WTC11 (cell line): ENCODE measurements at regions not wholly inside any gene's neighbourhood (a gene's known extent, or its start where the extent isn't known, plus 50 kb on each side); places are given as distances from the start of the nearest gene placed in this dataset.

Experiments
- ATAC-seq: fragments of 200-7000 bp; cut with Tn5 transposase; 2 replicates; pipeline ENCODE4 v1.10.0; 2021; ENCODE audit warnings: mild to moderate bottlenecking, moderate library complexity
- CTCF ChIA-PET: fragments of 300-600 bp; sonication (Branson Sonifier 250); formaldehyde crosslinking; loops from one replicate; lab custom pipeline; 2021; ENCODE audit warnings: antibody characterized with exemption; lab: Charles Lee
- POLR2A ChIA-PET: fragments of 350-600 bp; sonication (Branson Sonifier 250); formaldehyde crosslinking; loops from one replicate; lab custom pipeline; 2021; ENCODE audit warnings: antibody characterized with exemption; lab: Charles Lee
- DNase-seq: peaks from one replicate; pipeline ENCODE4 v3.0.0; 2021; ENCODE audit warnings: low spot score
- H3K27ac Mint-ChIP-seq: 2 replicates; pipeline ENCODE4 v1.8.0; 2021; ENCODE audit warnings: mixed read lengths
- H3K27me3 Mint-ChIP-seq: 2 replicates; pipeline ENCODE4 v1.8.0; 2021; ENCODE audit warnings: low read depth, mild to moderate bottlenecking, moderate library complexity, mixed read lengths
- H3K36me3 Mint-ChIP-seq: 2 replicates; pipeline ENCODE4 v1.8.0; 2021; ENCODE audit warnings: mixed read lengths
- H3K4me1 Mint-ChIP-seq: 2 replicates; pipeline ENCODE4 v1.8.0; 2022; ENCODE audit warnings: mixed read lengths
- H3K4me3 Mint-ChIP-seq: 2 replicates; pipeline ENCODE4 v1.8.0; 2021; ENCODE audit warnings: mild to moderate bottlenecking, moderate library complexity, mixed read lengths
- H3K9me3 Mint-ChIP-seq: 2 replicates; pipeline ENCODE4 v1.8.0; 2021; ENCODE audit warnings: mixed read lengths
- ARID4B ChIP-seq: sonication (generic); formaldehyde crosslinking; IDR thresholded peaks from 2 replicates; pipeline ENCODE4 v1.8.0; 2023; ENCODE audit warnings: missing genetic modification reagents, mild to moderate bottlenecking, borderline replicate concordance
- ATF3 ChIP-seq: sonication (generic); formaldehyde crosslinking; conservative IDR thresholded peaks from 2 replicates; pipeline ENCODE4 v1.8.1; 2022; ENCODE audit warnings: mild to moderate bottlenecking, missing genetic modification reagents
- ATF6 ChIP-seq: sonication (generic); formaldehyde crosslinking; IDR thresholded peaks from 2 replicates; pipeline ENCODE4 v1.8.1; 2023; ENCODE audit warnings: mild to moderate bottlenecking, missing genetic modification reagents
- CBFB ChIP-seq: sonication (generic); formaldehyde crosslinking; IDR thresholded peaks from 2 replicates; pipeline ENCODE4 v1.8.1; 2022; ENCODE audit warnings: mild to moderate bottlenecking, low read depth, missing genetic modification reagents
- E2F5 ChIP-seq: sonication (generic); formaldehyde crosslinking; IDR thresholded peaks from 2 replicates; pipeline ENCODE4 v1.8.1; 2022; ENCODE audit warnings: mild to moderate bottlenecking, moderate library complexity, missing genetic modification reagents
- GABPB1 ChIP-seq: sonication (generic); formaldehyde crosslinking; IDR thresholded peaks from 2 replicates; pipeline ENCODE4 v1.8.1; 2023; ENCODE audit warnings: mild to moderate bottlenecking, missing genetic modification reagents
- KAT7 ChIP-seq: sonication (generic); formaldehyde crosslinking; IDR thresholded peaks from 2 replicates; pipeline ENCODE4 v1.8.1; 2023; ENCODE audit warnings: missing genetic modification reagents, mild to moderate bottlenecking, borderline replicate concordance
- MAX ChIP-seq: sonication (generic); formaldehyde crosslinking; IDR thresholded peaks from 2 replicates; pipeline ENCODE4 v1.8.0; 2022; ENCODE audit warnings: mild to moderate bottlenecking, missing genetic modification reagents
- MXD4 ChIP-seq: fragments of 250-450 bp; sonication (Bioruptor Pico); IDR thresholded peaks from 2 replicates; pipeline ENCODE4 v1.8.0; 2021; ENCODE audit warnings: mild to moderate bottlenecking, moderate library complexity, borderline replicate concordance
- NFYB ChIP-seq: sonication (generic); formaldehyde crosslinking; conservative IDR thresholded peaks from 2 replicates; pipeline ENCODE4 v1.8.0; 2022; ENCODE audit warnings: low read depth, missing genetic modification reagents
- OVOL2 ChIP-seq: fragments of 250-450 bp; sonication (Bioruptor Pico); IDR thresholded peaks from 2 replicates; pipeline ENCODE4 v1.9.0; 2021; ENCODE audit warnings: mild to moderate bottlenecking, borderline replicate concordance
- RELA ChIP-seq: sonication (generic); formaldehyde crosslinking; IDR thresholded peaks from 2 replicates; pipeline ENCODE4 v1.8.1; 2022; ENCODE audit warnings: missing genetic modification reagents, mild to moderate bottlenecking, borderline replicate concordance
- SOX15 ChIP-seq: fragments of 250-450 bp; sonication (Bioruptor Pico); IDR thresholded peaks from 2 replicates; pipeline ENCODE4 v1.9.0; 2021; ENCODE audit warnings: mild to moderate bottlenecking
- STAT6 ChIP-seq: sonication (generic); formaldehyde crosslinking; conservative IDR thresholded peaks from 2 replicates; pipeline ENCODE4 v1.8.1; 2023; ENCODE audit warnings: mild to moderate bottlenecking, low read depth, missing genetic modification reagents, moderate library complexity
- TP53 ChIP-seq: sonication (generic); formaldehyde crosslinking; IDR thresholded peaks from 2 replicates; pipeline ENCODE4 v1.8.1; 2023; ENCODE audit warnings: mild to moderate bottlenecking, missing genetic modification reagents
- USF1 ChIP-seq: sonication (generic); formaldehyde crosslinking; IDR thresholded peaks from 2 replicates; pipeline ENCODE4 v1.8.0; 2022; ENCODE audit warnings: mild to moderate bottlenecking, missing genetic modification reagents
- ZBTB21 ChIP-seq: sonication (generic); formaldehyde crosslinking; IDR thresholded peaks from 2 replicates; pipeline ENCODE4 v1.8.1; 2023; ENCODE audit warnings: mild to moderate bottlenecking, missing genetic modification reagents, borderline replicate concordance
- ZNF121 ChIP-seq: sonication (generic); formaldehyde crosslinking; IDR thresholded peaks from 2 replicates; pipeline ENCODE4 v1.8.0; 2023; ENCODE audit warnings: missing genetic modification reagents
- ZNF396 ChIP-seq: fragments of 250-450 bp; sonication (Bioruptor Pico); IDR thresholded peaks from 2 replicates; pipeline ENCODE4 v1.8.0; 2021; ENCODE audit warnings: mild to moderate bottlenecking, moderate library complexity, borderline replicate concordance
- ZNF425 ChIP-seq: fragments of 250-450 bp; sonication (Bioruptor Pico); conservative IDR thresholded peaks from 2 replicates; pipeline ENCODE4 v1.9.0; 2021; ENCODE audit warnings: mild to moderate bottlenecking

GRCh38 chr9:759983-760736, 81.3 kb upstream of the DMRT1 start:
- 0 out of 2 replicates have a peak, but pooled peaks cover under 1% of the 10 kb centered on the region for H3K27me3 Mint-ChIP-seq
- H3K4me3 Mint-ChIP-seq: no peak overlapping the region
- POLR2A ChIA-PET: no interaction called here
- CTCF ChIA-PET: no interaction called here
- peak overlapping the region; percentile 9; the same call in 1 of the 2 replicates for H3K27ac Mint-ChIP-seq
- H3K36me3 Mint-ChIP-seq: no peaks in the 10 kb centered on the region
- peaks cover 3% of the 10 kb centered on the region; the same call in 1 of the 2 replicates for H3K9me3 Mint-ChIP-seq
- TF ChIP-seq TP53: no peak
- TF ChIP-seq USF1 (CRISPR knock-in tag): no peak
- no peak for TF ChIP-seq E2F5
- TF ChIP-seq STAT6 (CRISPR knock-in tag): no peak
- no peak for TF ChIP-seq SOX15 (CRISPR knock-in tag)
- no peak for TF ChIP-seq MAX (CRISPR knock-in tag)
- no peak for TF ChIP-seq KAT7 (CRISPR knock-in tag)
- TF ChIP-seq CBFB (CRISPR knock-in tag): no peak
- no peak for TF ChIP-seq ZNF396 (CRISPR knock-in tag)
- no peak for TF ChIP-seq OVOL2 (CRISPR knock-in tag)
- TF ChIP-seq ARID4B: no peak
- no peak for TF ChIP-seq NFYB (CRISPR knock-in tag)
- TF ChIP-seq ZBTB21 (CRISPR knock-in tag): no peak
- ATAC-seq (no peak), DNase-seq (no peak)
- H3K4me1 Mint-ChIP-seq: peaks cover 20% of the 10 kb centered on the region

- DNase-seq (no peak), ATAC-seq (no peak)
- no peak overlapping the region for H3K27ac Mint-ChIP-seq
- H3K36me3 Mint-ChIP-seq: no peaks in the 10 kb centered on the region
- CTCF ChIA-PET: no interaction called here
- POLR2A ChIA-PET: interaction anchor here (0.7 kb wide), 1 partner anchor 210 kb away, joined by 3 read pairs; no protein-coding TSS in a partner anchor
- H3K4me1 Mint-ChIP-seq: peaks cover 25% of the 10 kb centered on the region
- H3K4me3 Mint-ChIP-seq: no peak overlapping the region
- H3K9me3 Mint-ChIP-seq: peaks cover 3% of the 10 kb centered on the region; the same call in 1 of the 2 replicates
- H3K27me3 Mint-ChIP-seq: peaks cover 2% of the 10 kb centered on the region; the same call in 1 of the 2 replicates
- TF ChIP-seq ZNF121 (CRISPR knock-in tag) (no peak), GABPB1 (CRISPR knock-in tag) (no peak), ATF3 (CRISPR knock-in tag) (no peak), ZNF425 (CRISPR knock-in tag) (no peak), ZBTB21 (CRISPR knock-in tag) (no peak), RELA (CRISPR knock-in tag) (no peak), MXD4 (no peak), ATF6 (CRISPR knock-in tag) (no peak)
Measured at GRCh38 chr9:761176-761792, 80.2 kb upstream of the DMRT1 start.
